BLaER1 (cell line): ENCODE measurements at regions not wholly inside any gene's neighbourhood (a gene's known extent, or its start where the extent isn't known, plus 50 kb on each side); places are given as distances from the start of the nearest gene placed in this dataset.

Experiments
- H3K27ac ChIP-seq: shearing (Covaris generic); formaldehyde crosslinking; 2 replicates; pipeline ENCODE4 v1.8.1; 2022
- H3K27me3 ChIP-seq: shearing (Covaris generic); formaldehyde crosslinking; 2 replicates; pipeline ENCODE4 v1.8.1; 2022
- H3K36me3 ChIP-seq: shearing (Covaris generic); formaldehyde crosslinking; 2 replicates; pipeline ENCODE4 v1.8.1; 2022
- H3K4me1 ChIP-seq: shearing (Covaris generic); formaldehyde crosslinking; 2 replicates; pipeline ENCODE4 v1.8.1; 2022
- H3K4me2 ChIP-seq: shearing (Covaris generic); formaldehyde crosslinking; 2 replicates; pipeline ENCODE4 v1.8.1; 2022
- H3K4me3 ChIP-seq: shearing (Covaris generic); formaldehyde crosslinking; 2 replicates; pipeline ENCODE4 v1.8.1; 2022
- H3K9ac ChIP-seq: shearing (Covaris generic); formaldehyde crosslinking; 2 replicates; pipeline ENCODE4 v1.8.1; 2022
- H3K9me3 ChIP-seq: shearing (Covaris generic); formaldehyde crosslinking; 2 replicates; pipeline ENCODE4 v1.8.1; 2022
- H4K20me1 ChIP-seq: shearing (Covaris generic); formaldehyde crosslinking; 2 replicates; pipeline ENCODE4 v1.8.1; 2022
- Cebpa-rat ChIP-seq: shearing (Covaris generic); IDR thresholded peaks from 2 replicates; pipeline ENCODE4 v1.8.1; 2022

DNA sequence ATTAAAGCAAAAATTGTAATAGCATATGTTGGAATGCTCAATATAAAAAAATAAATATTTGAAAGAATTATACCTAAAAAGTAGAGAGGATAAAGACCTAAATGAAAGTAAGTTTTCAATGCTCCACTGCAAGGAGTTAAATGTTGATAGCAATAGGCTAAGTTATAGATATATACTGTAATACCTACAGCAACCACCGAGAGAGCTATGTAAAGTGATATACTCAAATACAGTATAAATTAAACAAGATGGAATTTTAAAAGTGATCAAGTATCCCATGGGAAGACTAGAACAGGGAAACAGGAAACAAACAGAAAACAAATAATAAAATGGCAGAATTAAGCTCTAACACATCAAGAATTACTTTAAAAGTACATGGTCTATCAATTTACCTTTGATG lies 73.9 kb downstream of the CASP3 start:
- H3K4me1 ChIP-seq = no peaks in the 10 kb centered on the region
- peaks cover 13% of the 10 kb centered on the region for H3K9me3 ChIP-seq
- H3K9ac ChIP-seq = no peak overlapping the region
- H3K36me3 ChIP-seq = no peaks in the 10 kb centered on the region
- no peak overlapping the region for H3K4me3 ChIP-seq
- TF ChIP-seq Cebpa-rat = no peak
- H3K27ac ChIP-seq = no peak overlapping the region
- no peaks in the 10 kb centered on the region for H4K20me1 ChIP-seq
- H3K27me3 ChIP-seq = no peaks in the 10 kb centered on the region
- no peak overlapping the region for H3K4me2 ChIP-seq

DNA sequence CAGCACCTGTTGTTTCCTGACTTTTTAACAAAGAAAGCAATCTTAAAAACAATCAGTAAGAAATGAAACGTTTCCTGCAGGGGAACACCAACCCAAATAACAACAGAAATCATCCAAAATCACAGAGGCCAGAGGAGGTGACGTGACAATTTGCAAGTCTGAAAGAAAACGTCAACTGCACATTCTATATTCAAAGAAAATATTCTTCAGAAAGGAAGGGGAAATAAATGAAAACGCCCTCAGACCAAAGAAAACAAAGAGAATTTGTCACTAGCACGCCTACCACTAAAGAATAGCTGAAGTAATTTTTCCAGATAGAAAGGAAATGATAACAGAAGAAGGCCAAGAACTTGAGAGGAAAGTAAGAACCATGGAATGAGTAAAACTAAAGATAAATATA lies 74.4 kb downstream of the CASP3 start:
- H3K4me1 ChIP-seq = no peaks in the 10 kb centered on the region
- no peaks in the 10 kb centered on the region for H4K20me1 ChIP-seq
- H3K36me3 ChIP-seq = no peaks in the 10 kb centered on the region
- peaks cover 9% of the 10 kb centered on the region for H3K9me3 ChIP-seq
- no peak overlapping the region for H3K4me3 ChIP-seq
- no peak overlapping the region for H3K4me2 ChIP-seq
- no peak overlapping the region for H3K9ac ChIP-seq
- no peak for TF ChIP-seq Cebpa-rat
- no peaks in the 10 kb centered on the region for H3K27me3 ChIP-seq
- no peak overlapping the region for H3K27ac ChIP-seq

DNA sequence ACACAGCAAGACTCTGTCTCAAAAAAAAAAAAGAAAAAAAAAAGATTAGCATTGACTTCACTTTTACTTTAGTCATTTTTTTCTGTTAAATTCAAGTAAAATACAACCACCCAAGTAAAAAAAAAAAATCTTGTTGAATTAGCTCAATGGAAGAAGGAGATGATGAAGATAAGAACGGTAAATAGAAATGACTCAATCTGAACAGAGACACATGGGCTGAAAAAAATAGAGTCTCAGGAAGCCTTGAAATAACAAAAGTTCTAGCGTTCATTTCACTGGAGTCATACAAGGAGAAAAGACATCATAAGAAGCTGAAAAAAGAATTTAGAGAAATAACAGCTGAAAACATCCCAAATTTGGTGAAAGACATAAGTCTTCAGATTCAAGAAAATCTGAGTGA lies 75.5 kb downstream of the CASP3 start:
- TF ChIP-seq Cebpa-rat = no peak
- H4K20me1 ChIP-seq = no peaks in the 10 kb centered on the region
- H3K4me2 ChIP-seq = no peak overlapping the region
- no peaks in the 10 kb centered on the region for H3K4me1 ChIP-seq
- H3K27ac ChIP-seq = no peak overlapping the region
- no peaks in the 10 kb centered on the region for H3K27me3 ChIP-seq
- no peak overlapping the region for H3K4me3 ChIP-seq
- H3K9me3 ChIP-seq = no peaks in the 10 kb centered on the region; the same call in 1 of the 2 replicates
- H3K9ac ChIP-seq = no peak overlapping the region
- no peaks in the 10 kb centered on the region for H3K36me3 ChIP-seq

DNA sequence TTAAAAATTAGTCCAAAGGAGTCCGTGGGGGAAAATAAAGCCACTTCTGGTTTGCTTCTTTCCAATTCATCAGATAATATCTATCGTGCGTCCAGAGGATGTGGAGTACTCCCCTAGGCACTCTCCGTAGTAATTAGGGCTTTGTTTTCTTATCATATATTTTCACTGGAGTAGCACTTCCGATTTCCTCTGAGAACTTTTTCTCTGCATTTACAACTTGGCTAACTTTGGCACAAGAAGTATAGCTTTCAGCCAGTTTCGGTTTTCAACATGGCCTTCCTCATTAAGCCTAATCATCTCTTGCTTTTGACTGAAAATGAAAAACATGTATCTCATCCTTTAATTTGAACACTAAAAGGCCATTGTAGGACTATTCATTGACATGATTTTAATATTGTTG lies 80.5 kb downstream of the CASP3 start:
- Histone ChIP-seq H3K9ac (no peak overlapping the region), H3K4me1 (no peaks in the 10 kb centered on the region), H3K9me3 (peaks cover 6% of the 10 kb centered on the region), H3K4me3 (no peak overlapping the region), H3K27me3 (no peaks in the 10 kb centered on the region), H3K4me2 (no peak overlapping the region), H3K36me3 (no peaks in the 10 kb centered on the region), H3K27ac (no peak overlapping the region), H4K20me1 (no peaks in the 10 kb centered on the region)
- no peak for TF ChIP-seq Cebpa-rat

DNA sequence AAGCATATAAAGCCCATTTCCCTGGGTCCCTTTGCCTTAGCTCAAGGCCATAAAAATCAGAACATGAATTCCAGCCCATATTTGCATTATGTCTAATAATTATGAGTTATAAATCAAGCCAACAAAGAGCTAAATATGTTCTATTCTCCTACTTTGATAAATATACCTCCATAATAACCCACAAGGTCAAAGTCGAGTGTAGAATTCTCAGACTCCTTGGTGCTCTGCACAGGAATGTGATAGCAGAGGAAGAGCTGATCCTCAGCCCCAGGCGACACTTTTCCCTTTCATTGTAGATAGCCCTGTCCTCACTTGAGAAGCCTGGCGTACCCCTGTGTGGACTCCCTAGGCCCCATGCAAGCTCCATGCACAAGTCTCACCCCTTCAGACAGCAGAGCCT lies 85.6 kb downstream of the CASP3 start:
- Histone ChIP-seq H3K27ac (no peak overlapping the region), H3K9ac (no peak overlapping the region), H3K4me1 (no peaks in the 10 kb centered on the region), H3K9me3 (peaks cover 6% of the 10 kb centered on the region), H3K36me3 (no peaks in the 10 kb centered on the region), H3K4me3 (no peak overlapping the region), H4K20me1 (no peaks in the 10 kb centered on the region), H3K27me3 (no peaks in the 10 kb centered on the region), H3K4me2 (no peak overlapping the region)
- TF ChIP-seq Cebpa-rat = no peak

DNA sequence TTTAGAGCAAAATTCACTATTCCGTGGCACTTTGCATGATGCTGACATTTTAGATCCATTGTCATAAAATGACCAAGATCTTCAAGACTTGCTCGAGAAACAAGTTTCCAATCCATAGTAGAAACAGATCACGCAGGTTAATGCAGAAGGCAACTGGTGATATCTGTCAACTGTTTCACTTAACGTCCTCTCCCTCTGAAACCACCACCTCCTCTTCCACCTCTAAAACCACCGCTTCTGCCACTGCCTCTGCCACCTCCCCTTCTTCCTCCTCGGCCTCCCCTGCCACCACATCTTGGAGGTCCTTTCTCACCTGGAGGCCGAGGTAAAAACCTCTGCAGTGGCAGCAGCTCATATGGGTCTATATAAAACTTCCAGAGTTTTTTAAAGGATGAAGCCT lies 84.6 kb upstream of the IRF2 start:
- TF ChIP-seq Cebpa-rat = no peak
- Histone ChIP-seq H3K27ac (no peak overlapping the region), H3K9me3 (no peaks in the 10 kb centered on the region), H3K9ac (no peak overlapping the region), H3K27me3 (no peaks in the 10 kb centered on the region), H3K4me3 (no peak overlapping the region), H4K20me1 (no peaks in the 10 kb centered on the region), H3K4me2 (no peak overlapping the region), H3K4me1 (no peaks in the 10 kb centered on the region), H3K36me3 (no peaks in the 10 kb centered on the region)

DNA sequence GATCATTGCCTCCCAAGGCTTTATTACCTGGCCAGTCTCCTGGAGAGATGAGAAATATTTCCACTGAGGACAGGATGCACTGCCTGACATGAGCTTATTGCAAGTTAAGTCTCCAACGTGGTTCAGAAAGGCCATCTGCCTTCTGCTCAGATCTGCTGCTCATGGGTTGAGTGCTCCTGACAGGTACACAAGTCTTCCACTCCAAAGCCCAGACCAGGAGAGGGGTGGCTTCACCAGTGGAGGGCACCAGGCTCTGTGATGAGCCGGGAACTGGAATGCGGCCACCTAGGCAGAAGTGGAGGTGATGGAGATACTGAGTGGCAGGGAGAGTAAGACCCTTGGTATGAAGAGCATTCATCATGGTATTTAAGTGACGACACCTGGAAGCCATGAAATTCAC lies 79.5 kb upstream of the IRF2 start:
- TF ChIP-seq Cebpa-rat = no peak
- Histone ChIP-seq H3K4me2 (no peak overlapping the region), H3K36me3 (no peaks in the 10 kb centered on the region), H3K4me3 (no peak overlapping the region), H3K27me3 (no peaks in the 10 kb centered on the region), H3K4me1 (no peaks in the 10 kb centered on the region), H4K20me1 (no peaks in the 10 kb centered on the region), H3K27ac (no peak overlapping the region), H3K9ac (no peak overlapping the region), H3K9me3 (no peaks in the 10 kb centered on the region)

DNA sequence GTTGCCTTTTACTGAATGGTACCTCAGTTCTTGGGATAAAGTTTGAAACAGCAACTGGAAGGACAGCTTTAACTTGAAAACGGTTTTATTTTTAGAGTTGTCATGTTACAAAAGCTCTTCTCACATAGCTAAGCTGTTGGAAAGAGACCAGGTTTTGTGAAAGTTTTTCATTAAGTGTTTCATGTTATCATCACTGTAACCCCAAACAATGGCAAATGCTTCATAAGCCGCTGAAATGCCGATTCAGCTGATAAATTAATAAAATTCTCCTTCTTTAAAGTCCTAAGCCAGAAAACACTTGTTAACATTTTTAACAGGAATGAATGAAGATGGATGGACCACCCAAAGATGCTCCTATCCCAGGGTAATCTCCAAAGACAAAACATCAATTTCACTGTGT lies 76.1 kb upstream of the IRF2 start:
- Histone ChIP-seq H3K4me1 (peaks cover 23% of the 10 kb centered on the region), H3K27ac (no peak overlapping the region), H3K9me3 (no peaks in the 10 kb centered on the region), H3K27me3 (no peaks in the 10 kb centered on the region), H3K4me2 (no peak overlapping the region), H4K20me1 (no peaks in the 10 kb centered on the region), H3K9ac (no peak overlapping the region), H3K36me3 (no peaks in the 10 kb centered on the region), H3K4me3 (no peak overlapping the region)
- no peak for TF ChIP-seq Cebpa-rat

DNA sequence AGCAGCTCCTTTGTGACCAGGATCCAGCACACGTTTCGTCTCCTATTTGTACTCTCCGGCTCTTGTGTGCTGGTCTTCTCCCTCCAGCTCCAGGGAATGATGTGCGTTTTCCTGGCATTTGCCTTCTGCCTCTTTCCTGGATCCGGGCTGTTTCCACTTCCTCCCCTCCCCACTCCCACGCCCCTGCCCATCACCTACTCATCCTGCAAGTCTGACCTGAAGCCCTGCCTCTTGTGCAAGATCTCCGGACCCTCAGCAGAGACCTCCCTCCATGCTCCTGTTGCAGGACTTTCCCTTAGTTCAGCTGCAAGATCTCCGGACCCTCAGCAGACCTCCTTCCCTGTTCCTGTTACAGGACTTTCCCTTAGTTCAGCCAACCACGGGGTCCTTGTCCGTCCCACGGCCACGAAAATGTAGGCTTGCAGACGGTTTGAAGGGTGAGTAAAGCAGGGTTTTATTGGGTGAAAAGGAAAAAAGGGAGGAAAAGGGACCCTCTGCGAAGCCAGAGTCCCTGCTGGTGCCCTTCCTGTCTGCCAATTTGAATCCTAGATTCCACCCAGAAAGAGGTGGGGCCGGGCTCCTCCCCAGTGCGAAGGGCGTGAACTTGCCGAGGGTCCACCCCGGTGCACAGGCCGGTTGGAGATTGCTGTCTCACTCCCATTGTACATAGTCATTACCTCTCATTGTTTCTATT lies 74.4 kb upstream of the IRF2 start:
- no peaks in the 10 kb centered on the region for H3K27me3 ChIP-seq
- no peak overlapping the region for H3K9ac ChIP-seq
- H3K4me1 ChIP-seq = peaks cover 23% of the 10 kb centered on the region
- no peaks in the 10 kb centered on the region for H3K36me3 ChIP-seq
- no peaks in the 10 kb centered on the region for H4K20me1 ChIP-seq
- H3K4me2 ChIP-seq = no peak overlapping the region
- no peak for TF ChIP-seq Cebpa-rat
- no peak overlapping the region for H3K27ac ChIP-seq
- H3K4me3 ChIP-seq = no peak overlapping the region
- no peaks in the 10 kb centered on the region for H3K9me3 ChIP-seq

DNA sequence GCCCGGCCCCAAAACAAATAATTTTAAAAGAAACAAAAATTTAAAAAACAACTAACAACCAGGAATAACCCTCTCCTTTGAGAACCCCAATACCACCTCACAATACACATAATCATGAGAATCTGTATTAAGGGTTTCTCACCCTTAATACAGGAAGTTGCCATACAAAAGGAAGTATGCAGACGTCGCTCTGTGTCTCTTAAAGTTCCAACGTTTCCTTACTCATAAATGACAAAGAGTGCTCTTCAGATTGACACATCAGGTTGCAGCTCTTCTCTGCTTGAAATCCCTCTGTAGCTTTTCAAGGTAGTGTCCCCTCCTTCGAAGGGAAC lies 73.9 kb upstream of the IRF2 start:
- H3K9ac ChIP-seq = no peak overlapping the region
- no peak overlapping the region for H3K4me2 ChIP-seq
- H3K9me3 ChIP-seq = no peaks in the 10 kb centered on the region
- TF ChIP-seq Cebpa-rat = no peak
- no peak overlapping the region for H3K27ac ChIP-seq
- H3K36me3 ChIP-seq = no peaks in the 10 kb centered on the region
- H4K20me1 ChIP-seq = no peaks in the 10 kb centered on the region
- H3K27me3 ChIP-seq = no peaks in the 10 kb centered on the region
- peaks cover 23% of the 10 kb centered on the region for H3K4me1 ChIP-seq
- no peak overlapping the region for H3K4me3 ChIP-seq

DNA sequence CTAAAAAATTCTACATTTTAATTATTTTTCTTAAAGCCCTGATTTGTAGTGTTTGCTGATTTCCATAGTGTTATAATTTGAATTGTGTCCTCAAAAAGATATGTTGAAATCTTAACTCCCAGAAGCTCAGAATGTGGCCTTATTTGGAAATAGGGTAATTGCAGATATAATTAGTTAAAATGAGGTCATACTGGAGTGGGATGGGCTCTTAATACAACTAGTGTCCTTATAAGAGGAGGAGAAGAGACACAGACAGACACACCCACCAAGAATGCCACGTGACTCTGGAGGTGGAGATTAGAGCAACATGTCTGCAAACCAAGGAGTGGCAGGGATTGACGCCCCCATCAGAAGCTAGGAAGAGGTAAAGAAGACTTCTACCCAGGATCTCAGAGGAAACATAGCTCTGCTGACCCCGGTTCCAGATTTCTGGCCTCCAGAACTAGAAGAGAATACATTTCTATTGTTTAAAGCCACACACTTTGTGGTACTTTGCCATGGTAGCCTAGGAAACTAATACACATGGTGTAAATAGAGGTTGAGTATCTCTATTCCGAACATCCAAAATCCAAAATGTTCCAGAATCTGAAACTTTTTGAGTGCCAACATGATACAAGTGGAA lies 70.5 kb upstream of the IRF2 start:
- Histone ChIP-seq H3K4me2 (no peak overlapping the region), H3K27ac (no peak overlapping the region), H3K4me1 (peaks cover 23% of the 10 kb centered on the region), H4K20me1 (no peaks in the 10 kb centered on the region), H3K36me3 (no peaks in the 10 kb centered on the region), H3K4me3 (no peak overlapping the region), H3K27me3 (no peaks in the 10 kb centered on the region), H3K9ac (no peak overlapping the region), H3K9me3 (no peaks in the 10 kb centered on the region)
- no peak for TF ChIP-seq Cebpa-rat
